ENCODE measurements at regions not wholly inside any gene's neighbourhood (a gene's known extent, or its start where the extent isn't known, plus 50 kb on each side); places are given as distances from the start of the nearest gene placed in this dataset.
A peak's percentile ranks its signal among the peaks of the same experiment; 100 is the strongest.

DNA sequence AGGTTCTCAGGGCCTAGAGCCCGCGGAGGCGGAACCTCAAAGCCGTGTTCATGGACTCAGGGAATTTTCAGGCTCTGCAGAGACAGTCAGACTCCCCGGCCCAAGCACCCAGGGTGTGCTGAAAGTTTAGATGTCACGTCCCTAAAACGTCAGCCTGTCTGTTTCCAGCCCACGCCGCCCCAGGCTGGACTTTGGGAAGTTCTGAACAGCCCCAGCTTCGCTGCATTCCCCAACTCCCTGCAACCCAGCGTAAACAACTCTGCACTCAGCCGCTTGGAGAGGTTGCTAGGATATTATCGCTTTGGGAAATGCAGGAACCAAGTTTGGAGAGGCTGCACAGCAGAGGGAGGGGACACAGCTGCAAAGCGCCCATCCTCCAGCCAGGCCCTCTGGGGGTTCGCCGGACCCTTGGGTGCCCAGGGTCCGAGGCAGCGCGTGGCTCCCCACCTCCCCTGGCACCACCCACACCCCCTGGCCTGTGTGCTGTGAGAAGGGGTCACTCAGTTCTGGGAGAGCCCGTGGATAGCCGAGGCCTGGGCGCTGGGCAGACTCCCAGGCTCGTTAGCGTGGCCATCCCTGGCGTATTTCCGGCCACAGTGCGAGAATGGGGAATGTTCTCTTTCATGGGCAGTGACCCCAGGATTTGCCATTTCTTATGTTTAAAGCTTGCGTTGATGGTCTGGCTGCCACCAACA is 120.5 kb upstream of the FGF3 start:
- intact Hi-C loops (cut with DNase I) = no loop called here
- Histone ChIP-seq H3K4me3 (no peak overlapping the region), H3K27me3 (no peaks in the 10 kb centered on the region), H3K4me1 (ENCODE audit: insufficient read depth) (peaks cover 4% of the 10 kb centered on the region), H3K27ac (peak overlapping the region; percentile 54 to 95), H3K9me3 (no peaks in the 10 kb centered on the region), H3K36me3 (no peaks in the 10 kb centered on the region)
- TF ChIP-seq EP300 (IDR thresholded peaks at IDR 0.05) (no peak), POLR2A (IDR thresholded peaks at IDR 0.05) (peak; percentile 25)
- 4 to 20% (median 4%) methylated on average over 21 to 28 of the region's 28 CpGs for WGBS, 3 donors
- peak; percentile 65 to 82 (median 76) for DNase-seq

DNA sequence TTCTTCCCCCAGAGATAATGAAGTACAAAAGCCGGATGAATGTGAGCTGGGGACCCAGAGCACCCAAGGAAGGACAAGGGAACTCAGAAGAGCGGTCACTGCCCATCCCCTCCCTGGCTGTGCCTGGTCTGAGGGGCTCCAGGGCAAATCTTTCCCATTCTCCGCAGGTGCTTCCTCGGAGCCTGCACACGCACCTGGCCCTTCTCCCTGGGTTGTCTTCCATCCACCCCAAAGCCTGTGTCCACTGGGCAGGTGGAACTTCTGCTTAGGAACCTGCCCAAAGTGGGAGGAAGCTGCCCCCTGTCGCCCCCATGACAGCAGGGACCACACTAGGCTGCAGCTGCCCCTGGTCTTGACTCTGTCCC is 121.0 kb upstream of the FGF3 start:
- Histone ChIP-seq H3K9me3 (no peaks in the 10 kb centered on the region), H3K27ac (peak overlapping the region; percentile 54 to 95), H3K36me3 (no peaks in the 10 kb centered on the region), H3K27me3 (no peaks in the 10 kb centered on the region), H3K4me3 (no peak overlapping the region), H3K4me1 (ENCODE audit: insufficient read depth) (peaks cover 4% of the 10 kb centered on the region)
- WGBS, 3 donors = 74 to 81% (median 76%) methylated on average over 6 of the region's 6 CpGs
- intact Hi-C loops (cut with DNase I) = no loop called here
- DNase-seq = no peak
- TF ChIP-seq POLR2A (IDR thresholded peaks at IDR 0.05) (no peak), EP300 (IDR thresholded peaks at IDR 0.05) (no peak)
- TF ChIP-seq, protein P1, sequence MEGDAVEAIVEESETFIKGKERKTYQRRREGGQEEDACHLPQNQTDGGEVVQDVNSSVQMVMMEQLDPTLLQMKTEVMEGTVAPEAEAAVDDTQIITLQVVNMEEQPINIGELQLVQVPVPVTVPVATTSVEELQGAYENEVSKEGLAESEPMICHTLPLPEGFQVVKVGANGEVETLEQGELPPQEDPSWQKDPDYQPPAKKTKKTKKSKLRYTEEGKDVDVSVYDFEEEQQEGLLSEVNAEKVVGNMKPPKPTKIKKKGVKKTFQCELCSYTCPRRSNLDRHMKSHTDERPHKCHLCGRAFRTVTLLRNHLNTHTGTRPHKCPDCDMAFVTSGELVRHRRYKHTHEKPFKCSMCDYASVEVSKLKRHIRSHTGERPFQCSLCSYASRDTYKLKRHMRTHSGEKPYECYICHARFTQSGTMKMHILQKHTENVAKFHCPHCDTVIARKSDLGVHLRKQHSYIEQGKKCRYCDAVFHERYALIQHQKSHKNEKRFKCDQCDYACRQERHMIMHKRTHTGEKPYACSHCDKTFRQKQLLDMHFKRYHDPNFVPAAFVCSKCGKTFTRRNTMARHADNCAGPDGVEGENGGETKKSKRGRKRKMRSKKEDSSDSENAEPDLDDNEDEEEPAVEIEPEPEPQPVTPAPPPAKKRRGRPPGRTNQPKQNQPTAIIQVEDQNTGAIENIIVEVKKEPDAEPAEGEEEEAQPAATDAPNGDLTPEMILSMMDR (IDR thresholded peaks at IDR 0.05) = no peak

DNA sequence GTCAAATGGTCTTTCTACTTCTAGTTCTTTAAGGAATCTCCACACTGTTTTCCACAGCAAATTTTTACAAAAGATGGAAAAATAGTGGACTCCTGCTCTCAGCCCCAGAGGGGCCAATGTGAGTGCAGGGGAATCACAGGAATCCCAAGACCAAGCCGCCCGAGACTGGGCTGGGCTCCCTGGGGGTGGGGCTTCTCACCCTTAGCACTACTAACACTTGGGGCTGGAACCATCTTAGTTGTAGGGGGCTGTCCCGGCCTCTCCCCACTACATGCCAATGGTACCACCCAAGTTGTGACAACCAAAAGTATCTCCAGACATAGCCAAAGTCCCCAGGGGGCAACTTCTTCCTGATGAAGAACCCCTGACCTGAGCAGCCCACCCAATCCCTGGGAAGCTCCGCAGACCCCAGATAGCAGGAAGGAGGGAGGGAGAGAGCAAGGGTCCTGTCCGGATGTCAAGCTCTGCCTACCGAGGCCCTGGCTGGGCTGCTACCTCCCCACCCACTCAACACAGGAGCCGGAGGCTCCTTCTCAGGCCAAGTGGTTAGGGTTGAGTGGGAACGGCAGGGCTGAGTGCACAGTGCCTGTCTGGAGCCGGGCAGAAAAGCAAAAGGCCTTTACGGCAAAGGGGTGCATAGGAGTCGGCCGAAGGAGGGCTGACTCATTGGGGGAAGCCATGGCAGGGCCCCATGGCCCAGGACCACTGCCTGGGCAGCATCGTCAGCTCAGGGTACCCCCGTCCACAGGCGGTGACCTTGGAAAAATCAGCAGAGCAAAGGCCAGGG is 122.5 kb upstream of the FGF3 start:
- no peak overlapping the region for H3K27ac ChIP-seq
- 63 to 74% (median 68%) methylated on average over 15 of the region's 15 CpGs for WGBS, 3 donors
- intact Hi-C loops (cut with DNase I) = no loop called here
- TF ChIP-seq, protein P1 (IDR thresholded peaks at IDR 0.05) = no peak
- TF ChIP-seq EP300 (IDR thresholded peaks at IDR 0.05) (no peak), POLR2A (IDR thresholded peaks at IDR 0.05) (no peak)
- H3K9me3 ChIP-seq = no peaks in the 10 kb centered on the region
- no peaks in the 10 kb centered on the region for H3K27me3 ChIP-seq
- peaks cover 4% of the 10 kb centered on the region for H3K4me1 ChIP-seq (ENCODE audit: insufficient read depth)
- no peak overlapping the region for H3K4me3 ChIP-seq
- DNase-seq = no peak
- no peaks in the 10 kb centered on the region for H3K36me3 ChIP-seq

DNA sequence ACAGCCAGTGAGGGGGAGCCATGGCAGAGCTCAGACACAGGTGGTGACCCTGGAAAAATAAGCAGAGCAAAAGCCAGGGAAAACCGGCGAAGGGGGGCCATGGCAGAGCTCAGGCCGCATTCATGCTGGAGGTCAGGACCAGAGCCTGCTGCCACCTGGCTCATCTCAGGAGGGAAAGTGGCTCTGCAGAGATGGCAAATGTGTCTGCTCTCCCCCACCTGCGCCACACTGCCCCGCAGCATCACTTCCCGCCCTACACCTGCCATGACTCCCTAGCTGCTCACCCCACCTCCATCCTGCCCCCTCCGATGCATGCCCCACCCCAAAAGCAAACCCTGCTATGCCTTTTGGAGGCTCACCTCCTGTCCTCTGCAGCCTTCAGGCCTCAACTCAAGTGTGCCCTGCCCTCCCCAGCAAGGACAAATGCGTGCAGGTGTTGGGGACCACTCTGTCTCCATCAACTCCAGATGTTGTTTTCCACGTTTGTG is 123.2 kb upstream of the FGF3 start:
- H3K4me3 ChIP-seq = no peak overlapping the region
- no peaks in the 10 kb centered on the region for H3K9me3 ChIP-seq
- TF ChIP-seq, protein P1 (IDR thresholded peaks at IDR 0.05) = no peak
- TF ChIP-seq POLR2A (IDR thresholded peaks at IDR 0.05) (no peak), EP300 (IDR thresholded peaks at IDR 0.05) (no peak)
- intact Hi-C loops (cut with DNase I) = no loop called here
- no peaks in the 10 kb centered on the region for H3K36me3 ChIP-seq
- no peaks in the 10 kb centered on the region for H3K27me3 ChIP-seq
- H3K4me1 ChIP-seq (ENCODE audit: insufficient read depth) = peaks cover 4% of the 10 kb centered on the region
- H3K27ac ChIP-seq = no peak overlapping the region
- no peak for DNase-seq
- 76 to 87% (median 78%) methylated on average over 9 of the region's 9 CpGs for WGBS, 3 donors

DNA sequence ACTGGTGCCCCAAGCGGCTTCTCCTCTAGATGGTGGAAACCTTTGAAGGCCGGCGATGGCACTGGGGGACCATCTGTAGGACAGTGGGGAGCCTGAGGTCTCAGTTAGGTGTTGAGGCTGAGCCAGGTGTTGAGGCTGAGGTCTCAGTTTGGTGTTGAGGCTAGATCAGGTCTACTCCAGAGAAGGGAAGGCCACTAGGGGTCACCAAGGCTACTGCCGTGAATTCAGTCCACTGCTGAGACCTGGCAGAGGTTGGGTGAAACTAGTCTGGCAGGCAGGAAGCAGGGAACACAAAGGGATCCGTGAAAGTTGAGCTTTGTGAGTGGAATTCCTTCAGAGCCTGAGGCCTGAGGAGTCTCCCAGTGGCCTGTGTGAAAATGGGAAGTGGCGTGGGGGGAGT is 123.8 kb upstream of the FGF3 start:
- Histone ChIP-seq H3K27me3 (no peaks in the 10 kb centered on the region), H3K4me3 (no peak overlapping the region), H3K9me3 (no peaks in the 10 kb centered on the region), H3K27ac (no peak overlapping the region), H3K4me1 (ENCODE audit: insufficient read depth) (peaks cover 4% of the 10 kb centered on the region), H3K36me3 (no peaks in the 10 kb centered on the region)
- WGBS, 3 donors = 76 to 81% (median 76%) methylated on average over 6 of the region's 6 CpGs
- intact Hi-C loops (cut with DNase I) = no loop called here
- TF ChIP-seq POLR2A (IDR thresholded peaks at IDR 0.05) (no peak), EP300 (IDR thresholded peaks at IDR 0.05) (no peak)
- TF ChIP-seq, protein P1 (IDR thresholded peaks at IDR 0.05) = no peak
- DNase-seq = no peak

Measured in ovary (tissue), 7 donors.